ENCODE measurements at regions not wholly inside any gene's neighbourhood (a gene's known extent, or its start where the extent isn't known, plus 50 kb on each side); places are given as distances from the start of the nearest gene placed in this dataset.

- TF ChIP-seq CTCF (tag by site-specific recombination; IDR thresholded peaks at IDR 0.05) (no peak), ZNF175 (tag by site-specific recombination; IDR thresholded peaks at IDR 0.05) (no peak), ZNF341 (tag by site-specific recombination; IDR thresholded peaks at IDR 0.05; ENCODE audit: low read depth) (no peak), HOXD13 (CRISPR knock-in tag; IDR thresholded peaks at IDR 0.05; ENCODE audit: borderline replicate concordance) (no peak), ZNF513 (tag by site-specific recombination; IDR thresholded peaks at IDR 0.05) (no peak), ZFHX2 (tag by site-specific recombination; conservative IDR thresholded peaks at IDR 0.05) (no peak), ZNF518A (tag by site-specific recombination; conservative IDR thresholded peaks at IDR 0.05; ENCODE audit: low read depth) (no peak), SETDB1 (IDR thresholded peaks at IDR 0.05; ENCODE audit: insufficient read length, low read length) (no peak), ZNF292 (tag by site-specific recombination; IDR thresholded peaks at IDR 0.05; ENCODE audit: borderline replicate concordance, low read depth) (no peak), ZNF2 (tag by site-specific recombination; IDR thresholded peaks at IDR 0.05) (no peak), ZNF654 (tag by site-specific recombination; IDR thresholded peaks at IDR 0.05; ENCODE audit: low read depth) (no peak), TSHZ1 (tag by site-specific recombination; IDR thresholded peaks at IDR 0.05; ENCODE audit: borderline replicate concordance) (no peak)
Observed at GRCh38 chr4:116953947-116954346, 131.4 kb downstream of the TRAM1L1 start.
